Neural cell (in vitro differentiated cells): ENCODE measurements at regions not wholly inside any gene's neighbourhood (a gene's known extent, or its start where the extent isn't known, plus 50 kb on each side); places are given as distances from the start of the nearest gene placed in this dataset.
A peak's percentile ranks its signal among the peaks of the same experiment; 100 is the strongest.

Source experiments
- H2AFZ ChIP-seq: fragments of 200-600, 300-800 bp; sonication (generic), shearing (Covaris generic); 2 replicates; pipeline ENCODE4 v1.6.0; 2014; ENCODE audit warnings: low read depth, mild to moderate bottlenecking, antibody characterized with exemption, low read length, moderate library complexity
- H3F3A ChIP-seq: fragments of 200-600 bp; shearing (Covaris generic); 2 replicates; pipeline ENCODE4 v1.6.1; 2016; ENCODE audit warnings: mild to moderate bottlenecking, moderate library complexity, mixed read lengths, antibody characterized with exemption, low read length; ENCODE audit not compliant: insufficient read depth, poor library complexity, severe bottlenecking
- H3K27ac ChIP-seq: fragments of 200-600, 300-800 bp; sonication (generic), shearing (Covaris generic); 2 replicates; pipeline ENCODE4 v1.5.1; 2014; ENCODE audit warnings: mild to moderate bottlenecking, low read length, moderate library complexity
- H3K27me3 ChIP-seq: fragments of 300-800, 200-600 bp; sonication (generic), shearing (Covaris generic); 2 replicates; pipeline ENCODE4 v1.6.0; 2014; ENCODE audit warnings: mild to moderate bottlenecking, low read depth, low read length, moderate library complexity; ENCODE audit not compliant: insufficient read depth
- H3K36me3 ChIP-seq: fragments of 300-800, 200-600 bp; sonication (generic), shearing (Covaris generic); 2 replicates; pipeline ENCODE4 v1.5.1; 2014; ENCODE audit warnings: mild to moderate bottlenecking, antibody characterized with exemption, low read length, moderate library complexity; ENCODE audit not compliant: insufficient read depth
- H3K4me2 ChIP-seq: fragments of 300-800, 200-600 bp; sonication (generic), shearing (Covaris generic); 2 replicates; pipeline ENCODE4 v1.6.0; 2014; ENCODE audit warnings: mild to moderate bottlenecking, low read length
- H3K4me3 ChIP-seq: fragments of 300-800, 200-600 bp; sonication (generic), shearing (Covaris generic); 2 replicates; pipeline ENCODE4 v1.5.1; 2014; ENCODE audit warnings: mild to moderate bottlenecking, low read length, moderate library complexity
- H3K79me2 ChIP-seq: fragments of 200-600 bp; shearing (Covaris generic); replicated peaks from 2 replicates; pipeline ENCODE4 v1.6.0; 2014; ENCODE audit warnings: mild to moderate bottlenecking, low read length, moderate library complexity; ENCODE audit not compliant: insufficient read depth
- H3K9ac ChIP-seq: fragments of 300-800, 200-600 bp; sonication (generic), shearing (Covaris generic); 2 replicates; pipeline ENCODE4 v1.6.1; 2016; ENCODE audit warnings: mild to moderate bottlenecking, low read length, mixed read lengths
- H3K9me2 ChIP-seq: fragments of 200-600 bp; shearing (Covaris generic); 2 replicates; pipeline ENCODE4 v1.6.1; 2016; ENCODE audit warnings: mild to moderate bottlenecking, low read length, mixed read lengths; ENCODE audit not compliant: insufficient read depth
- H3K9me3 ChIP-seq: fragments of 200-600, 300-800 bp; sonication (generic), shearing (Covaris generic); 2 replicates; pipeline ENCODE4 v1.6.1; 2016; ENCODE audit warnings: mild to moderate bottlenecking, mixed run types, low read length, moderate library complexity, mixed read lengths
- H4K20me1 ChIP-seq: fragments of 200-600 bp; shearing (Covaris generic); 2 replicates; pipeline ENCODE4 v1.6.1; 2016; ENCODE audit warnings: mild to moderate bottlenecking, mixed run types; ENCODE audit not compliant: insufficient read depth
- EP300 ChIP-seq: fragments of 450-650 bp; conservative IDR thresholded peaks from 2 replicates; pipeline ENCODE4 v1.6.1; 2014; ENCODE audit warnings: antibody characterized with exemption, mild to moderate bottlenecking, moderate library complexity; ENCODE audit not compliant: poor library complexity, severe bottlenecking
- EZH2 ChIP-seq: fragments of 200-600, 300-800 bp; shearing (Covaris generic), sonication (generic); IDR thresholded peaks from 2 replicates; pipeline ENCODE4 v1.6.1; 2014; ENCODE audit warnings: antibody characterized with exemption, low read length, borderline replicate concordance, mild to moderate bottlenecking; ENCODE audit not compliant: insufficient read depth, poor library complexity, severe bottlenecking
- MXI1 ChIP-seq: fragments of 450-650 bp; conservative IDR thresholded peaks from 2 replicates; pipeline ENCODE4 v1.6.1; 2014; ENCODE audit warnings: antibody characterized with exemption, mild to moderate bottlenecking; ENCODE audit not compliant: poor library complexity, severe bottlenecking
- POLR2AphosphoS5 ChIP-seq: IDR thresholded peaks from 2 replicates; pipeline ENCODE4 v1.6.1; 2012
- RAD21 ChIP-seq: fragments of 450-650 bp; conservative IDR thresholded peaks from 2 replicates; pipeline ENCODE4 v1.6.1; 2014; ENCODE audit warnings: antibody characterized with exemption, mild to moderate bottlenecking, moderate library complexity
- SMC3 ChIP-seq: fragments of 450-650 bp; conservative IDR thresholded peaks from 2 replicates; pipeline ENCODE4 v1.6.1; 2014; ENCODE audit warnings: antibody characterized with exemption, mild to moderate bottlenecking, moderate library complexity; ENCODE audit not compliant: poor library complexity
- TAF1 ChIP-seq: IDR thresholded peaks from 2 replicates; pipeline ENCODE4 v1.6.1; 2012; ENCODE audit warnings: low read depth
- TF ChIP-seq, protein P1 (sequence below): fragments of 450-650 bp; IDR thresholded peaks from 2 replicates; pipeline ENCODE4 v1.5.1; 2014; ENCODE audit warnings: antibody characterized with exemption, mild to moderate bottlenecking, moderate library complexity; ENCODE audit not compliant: poor library complexity, severe bottlenecking
- TF ChIP-seq, protein P2 (sequence below): IDR thresholded peaks from 2 replicates; pipeline ENCODE4 v1.6.1; 2012; ENCODE audit warnings: borderline replicate concordance

DNA sequence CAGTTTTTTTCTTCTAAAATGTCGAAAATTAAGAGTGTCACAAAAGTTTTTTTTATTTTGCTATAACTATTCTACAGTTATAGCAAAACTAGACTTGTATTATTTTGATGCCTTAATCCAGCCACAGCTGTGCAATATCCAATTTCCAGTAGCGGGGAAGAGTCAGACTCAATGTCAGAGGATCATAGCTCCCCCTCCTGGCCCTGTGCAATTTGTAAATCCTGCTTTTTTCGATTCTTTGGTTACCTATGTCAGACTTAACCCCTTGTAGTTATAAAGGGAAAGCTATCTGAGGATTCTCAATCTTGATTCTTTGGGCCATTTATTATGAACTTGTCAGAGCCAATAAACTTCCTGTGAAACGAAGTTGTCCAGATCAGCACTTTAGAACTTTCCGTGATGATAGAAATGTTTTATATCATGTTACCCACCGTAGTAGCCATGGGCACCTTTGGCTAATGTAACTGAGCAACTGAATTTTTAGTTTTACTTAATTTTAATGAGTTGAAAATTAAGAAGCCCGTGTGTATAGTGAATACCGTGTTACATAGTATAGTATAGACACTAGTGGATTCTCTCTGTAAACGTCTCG, 87.7 kb upstream of the PRKCQ start:
- Histone ChIP-seq H3K9me3 (no peaks in the 10 kb centered on the region), H3K36me3 (no peaks in the 10 kb centered on the region), H3K27me3 (no peaks in the 10 kb centered on the region), H3K9ac (no peak overlapping the region), H3K4me3 (no peak overlapping the region), H3K4me2 (no peak overlapping the region), H3K27ac (no peak overlapping the region), H3K9me2 (no peaks in the 10 kb centered on the region), H3K79me2 (no peaks in the 10 kb centered on the region), H3F3A (no peaks in the 10 kb centered on the region), H2AFZ (no peak overlapping the region), H4K20me1 (no peaks in the 10 kb centered on the region)
- TF ChIP-seq SMC3 (peak; percentile 88), TAF1 (no peak), EP300 (no peak), POLR2AphosphoS5 (no peak), MXI1 (no peak), RAD21 (peak; percentile 78), EZH2 (no peak)
- TF ChIP-seq, protein P1, sequence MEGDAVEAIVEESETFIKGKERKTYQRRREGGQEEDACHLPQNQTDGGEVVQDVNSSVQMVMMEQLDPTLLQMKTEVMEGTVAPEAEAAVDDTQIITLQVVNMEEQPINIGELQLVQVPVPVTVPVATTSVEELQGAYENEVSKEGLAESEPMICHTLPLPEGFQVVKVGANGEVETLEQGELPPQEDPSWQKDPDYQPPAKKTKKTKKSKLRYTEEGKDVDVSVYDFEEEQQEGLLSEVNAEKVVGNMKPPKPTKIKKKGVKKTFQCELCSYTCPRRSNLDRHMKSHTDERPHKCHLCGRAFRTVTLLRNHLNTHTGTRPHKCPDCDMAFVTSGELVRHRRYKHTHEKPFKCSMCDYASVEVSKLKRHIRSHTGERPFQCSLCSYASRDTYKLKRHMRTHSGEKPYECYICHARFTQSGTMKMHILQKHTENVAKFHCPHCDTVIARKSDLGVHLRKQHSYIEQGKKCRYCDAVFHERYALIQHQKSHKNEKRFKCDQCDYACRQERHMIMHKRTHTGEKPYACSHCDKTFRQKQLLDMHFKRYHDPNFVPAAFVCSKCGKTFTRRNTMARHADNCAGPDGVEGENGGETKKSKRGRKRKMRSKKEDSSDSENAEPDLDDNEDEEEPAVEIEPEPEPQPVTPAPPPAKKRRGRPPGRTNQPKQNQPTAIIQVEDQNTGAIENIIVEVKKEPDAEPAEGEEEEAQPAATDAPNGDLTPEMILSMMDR: peak; percentile 78
- TF ChIP-seq, protein P2, sequence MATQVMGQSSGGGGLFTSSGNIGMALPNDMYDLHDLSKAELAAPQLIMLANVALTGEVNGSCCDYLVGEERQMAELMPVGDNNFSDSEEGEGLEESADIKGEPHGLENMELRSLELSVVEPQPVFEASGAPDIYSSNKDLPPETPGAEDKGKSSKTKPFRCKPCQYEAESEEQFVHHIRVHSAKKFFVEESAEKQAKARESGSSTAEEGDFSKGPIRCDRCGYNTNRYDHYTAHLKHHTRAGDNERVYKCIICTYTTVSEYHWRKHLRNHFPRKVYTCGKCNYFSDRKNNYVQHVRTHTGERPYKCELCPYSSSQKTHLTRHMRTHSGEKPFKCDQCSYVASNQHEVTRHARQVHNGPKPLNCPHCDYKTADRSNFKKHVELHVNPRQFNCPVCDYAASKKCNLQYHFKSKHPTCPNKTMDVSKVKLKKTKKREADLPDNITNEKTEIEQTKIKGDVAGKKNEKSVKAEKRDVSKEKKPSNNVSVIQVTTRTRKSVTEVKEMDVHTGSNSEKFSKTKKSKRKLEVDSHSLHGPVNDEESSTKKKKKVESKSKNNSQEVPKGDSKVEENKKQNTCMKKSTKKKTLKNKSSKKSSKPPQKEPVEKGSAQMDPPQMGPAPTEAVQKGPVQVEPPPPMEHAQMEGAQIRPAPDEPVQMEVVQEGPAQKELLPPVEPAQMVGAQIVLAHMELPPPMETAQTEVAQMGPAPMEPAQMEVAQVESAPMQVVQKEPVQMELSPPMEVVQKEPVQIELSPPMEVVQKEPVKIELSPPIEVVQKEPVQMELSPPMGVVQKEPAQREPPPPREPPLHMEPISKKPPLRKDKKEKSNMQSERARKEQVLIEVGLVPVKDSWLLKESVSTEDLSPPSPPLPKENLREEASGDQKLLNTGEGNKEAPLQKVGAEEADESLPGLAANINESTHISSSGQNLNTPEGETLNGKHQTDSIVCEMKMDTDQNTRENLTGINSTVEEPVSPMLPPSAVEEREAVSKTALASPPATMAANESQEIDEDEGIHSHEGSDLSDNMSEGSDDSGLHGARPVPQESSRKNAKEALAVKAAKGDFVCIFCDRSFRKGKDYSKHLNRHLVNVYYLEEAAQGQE: no peak

DNA sequence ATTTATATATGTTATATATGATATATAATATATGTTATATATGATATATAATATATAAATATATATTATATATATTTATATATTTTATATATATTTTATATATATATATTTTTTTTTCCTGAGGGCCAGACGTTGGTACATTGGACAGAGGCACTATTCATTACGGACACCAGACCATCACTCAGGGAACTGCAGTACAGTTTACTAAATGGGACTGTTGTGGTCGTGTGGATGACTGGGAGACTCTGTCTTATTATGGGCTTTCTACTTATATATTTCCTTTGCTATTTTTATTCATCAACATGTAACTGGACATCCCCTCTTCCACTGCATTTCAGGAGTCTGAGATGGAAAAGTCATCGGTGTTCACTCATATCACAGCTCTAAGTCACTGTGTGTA, 87.1 kb upstream of the PRKCQ start:
- Histone ChIP-seq H3K4me2 (no peak overlapping the region), H3K9me3 (no peaks in the 10 kb centered on the region), H3K9me2 (no peaks in the 10 kb centered on the region), H2AFZ (no peak overlapping the region), H3K36me3 (no peaks in the 10 kb centered on the region), H3K4me3 (no peak overlapping the region), H3K27ac (no peak overlapping the region), H4K20me1 (no peaks in the 10 kb centered on the region), H3K27me3 (no peaks in the 10 kb centered on the region), H3K9ac (no peak overlapping the region), H3K79me2 (no peaks in the 10 kb centered on the region), H3F3A (no peaks in the 10 kb centered on the region)
- TF ChIP-seq, protein P2: no peak
- no peak for TF ChIP-seq MXI1
